Natural killer cell (primary cell): ENCODE measurements at regions not wholly inside any gene's neighbourhood (a gene's known extent, or its start where the extent isn't known, plus 50 kb on each side); places are given as distances from the start of the nearest gene placed in this dataset.

Source experiments
- ATAC-seq, 3 donors: fragments of 150-1000 bp in 2 of 3; fragments of 200-7000 bp in 1 of 3; cut with Tn5 transposase; 1 replicate in 1 of 3; 2 replicates in 2 of 3; pipeline ENCODE4 v1.10.0; 2021; ENCODE audit warnings: mild to moderate bottlenecking in 2 of 3, moderate library complexity in 2 of 3
- DNase-seq, 2 donors: peaks; one replicate each; pipeline versions ENCODE4 v3.0.0 to v3.0.0-alpha.2; 2013 to 2021; ENCODE audit warnings: mixed read lengths in 1 of 2
- H3K27ac ChIP-seq: one replicate; pipeline ENCODE4 v1.5.1; 2013; ENCODE audit warnings: mild to moderate bottlenecking, low read length
- H3K27me3 ChIP-seq: one replicate; pipeline ENCODE4 v1.6.1; 2013; ENCODE audit warnings: low read length; ENCODE audit not compliant: control insufficient read depth, insufficient read depth
- H3K36me3 ChIP-seq: one replicate; pipeline ENCODE4 v1.6.1; 2013; ENCODE audit warnings: low read length; ENCODE audit not compliant: control insufficient read depth, insufficient read depth
- H3K4me1 ChIP-seq: one replicate; pipeline ENCODE4 v1.6.1; 2013; ENCODE audit warnings: low read length; ENCODE audit not compliant: control insufficient read depth, insufficient read depth
- H3K4me3 ChIP-seq: one replicate; pipeline ENCODE4 v1.5.1; 2013; ENCODE audit warnings: low read length
- H3K9me3 ChIP-seq: one replicate; pipeline ENCODE4 v1.6.1; 2013; ENCODE audit warnings: low read length; ENCODE audit not compliant: control insufficient read depth, insufficient read depth
- H3K27ac Mint-ChIP-seq, 2 donors: one replicate each; pipeline ENCODE4 v1.8.0; 2022; ENCODE audit warnings: mild to moderate bottlenecking in 2 of 2, mixed read lengths in 2 of 2, moderate library complexity in 1 of 2
- H3K27me3 Mint-ChIP-seq, 2 donors: one replicate each; pipeline ENCODE4 v1.8.0; 2022; ENCODE audit warnings: low read depth in 2 of 2, mixed read lengths in 2 of 2
- H3K36me3 Mint-ChIP-seq: one replicate; pipeline ENCODE4 v1.8.0; 2022; ENCODE audit warnings: mixed read lengths
- H3K4me1 Mint-ChIP-seq, 2 donors: one replicate each; pipeline ENCODE4 v1.8.0; 2022; ENCODE audit warnings: mixed read lengths in 2 of 2
- H3K4me3 Mint-ChIP-seq: one replicate; pipeline ENCODE4 v1.8.0; 2022; ENCODE audit warnings: mild to moderate bottlenecking, moderate library complexity, mixed read lengths
- H3K9me3 Mint-ChIP-seq, 2 donors: one replicate each; pipeline ENCODE4 v1.8.0; 2022; ENCODE audit warnings: mixed read lengths in 2 of 2
- WGBS: methylation state at CpG from one replicate; pipeline ENCODE4 v1.1.7; 2013; ENCODE audit warnings: missing lambda C conversion rate; ENCODE audit not compliant: insufficient coverage; 5-methylcytosine and 5-hydroxymethylcytosine counted together
- intact Hi-C: fragments of 100-400 bp; cut with micrococcal nuclease; formaldehyde crosslinking; loops from one replicate; pipeline ENCODE4 v1.14.2; 2022
- TF ChIP-seq, protein P1 (sequence below): fragments of 200-600 bp; IDR thresholded peaks from one replicate; pipeline ENCODE4 v1.8.0; 2022; ENCODE audit warnings: antibody characterized with exemption

DNA sequence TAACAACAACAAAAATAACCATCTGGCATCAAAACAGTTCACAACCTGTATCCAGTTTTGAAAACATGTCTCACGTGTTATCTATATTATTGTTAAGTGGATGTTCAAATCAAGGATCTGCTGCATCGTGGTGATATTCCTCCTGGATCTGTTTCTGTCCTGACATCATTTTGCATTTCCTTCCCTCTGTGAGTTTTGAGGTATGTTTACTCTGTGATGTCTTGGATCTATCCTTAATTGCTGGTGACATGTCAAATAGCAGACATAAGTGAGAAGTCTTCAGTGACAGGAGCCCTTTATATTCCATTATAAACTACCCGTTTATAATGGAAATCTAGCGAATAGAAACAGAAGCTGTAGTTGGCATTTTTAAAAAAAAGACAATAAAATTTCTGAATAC lies 381.8 kb upstream of the NOX3 start:
- H3K36me3 ChIP-seq: no peaks in the 10 kb centered on the region
- Mint-ChIP-seq H3K27ac (no peak overlapping the region), H3K4me3 (no peak overlapping the region), H3K4me1 (no peaks in the 10 kb centered on the region), H3K27me3 (no peaks in the 10 kb centered on the region), H3K9me3 (peaks cover 6 to 8% of the 10 kb centered on the region in 2 donors), H3K36me3 (no peaks in the 10 kb centered on the region)
- 95% methylated on average over 4 of the region's 4 CpGs for WGBS
- intact Hi-C loops: no loop called here
- H3K27ac ChIP-seq: no peak overlapping the region
- no peaks in the 10 kb centered on the region for H3K4me1 ChIP-seq
- H3K4me3 ChIP-seq: no peak overlapping the region
- H3K9me3 ChIP-seq: no peaks in the 10 kb centered on the region
- TF ChIP-seq, protein P1, sequence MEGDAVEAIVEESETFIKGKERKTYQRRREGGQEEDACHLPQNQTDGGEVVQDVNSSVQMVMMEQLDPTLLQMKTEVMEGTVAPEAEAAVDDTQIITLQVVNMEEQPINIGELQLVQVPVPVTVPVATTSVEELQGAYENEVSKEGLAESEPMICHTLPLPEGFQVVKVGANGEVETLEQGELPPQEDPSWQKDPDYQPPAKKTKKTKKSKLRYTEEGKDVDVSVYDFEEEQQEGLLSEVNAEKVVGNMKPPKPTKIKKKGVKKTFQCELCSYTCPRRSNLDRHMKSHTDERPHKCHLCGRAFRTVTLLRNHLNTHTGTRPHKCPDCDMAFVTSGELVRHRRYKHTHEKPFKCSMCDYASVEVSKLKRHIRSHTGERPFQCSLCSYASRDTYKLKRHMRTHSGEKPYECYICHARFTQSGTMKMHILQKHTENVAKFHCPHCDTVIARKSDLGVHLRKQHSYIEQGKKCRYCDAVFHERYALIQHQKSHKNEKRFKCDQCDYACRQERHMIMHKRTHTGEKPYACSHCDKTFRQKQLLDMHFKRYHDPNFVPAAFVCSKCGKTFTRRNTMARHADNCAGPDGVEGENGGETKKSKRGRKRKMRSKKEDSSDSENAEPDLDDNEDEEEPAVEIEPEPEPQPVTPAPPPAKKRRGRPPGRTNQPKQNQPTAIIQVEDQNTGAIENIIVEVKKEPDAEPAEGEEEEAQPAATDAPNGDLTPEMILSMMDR: no peak
- ATAC-seq (no peak), DNase-seq (no peak)
- H3K27me3 ChIP-seq: no peaks in the 10 kb centered on the region

DNA sequence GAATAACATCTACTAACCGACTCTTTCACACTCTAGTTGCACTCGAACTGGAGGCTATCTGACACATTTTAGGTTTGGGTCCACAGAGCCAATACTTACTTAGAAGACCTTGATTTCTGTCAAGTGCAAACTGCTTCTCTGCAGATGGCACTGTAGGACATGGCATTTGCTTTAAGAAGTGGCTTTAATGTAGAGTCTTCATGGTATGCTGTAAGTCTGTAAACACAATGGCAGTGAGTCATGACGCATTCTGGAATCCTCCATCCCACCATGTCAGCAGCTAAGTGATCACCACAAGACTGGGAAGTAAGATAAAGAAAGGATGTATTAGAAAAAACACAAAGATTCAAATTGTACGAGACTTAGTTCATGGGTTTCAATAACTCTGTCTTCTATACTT lies 377.0 kb upstream of the NOX3 start:
- intact Hi-C loops: no loop called here
- H3K36me3 ChIP-seq: no peaks in the 10 kb centered on the region
- no peaks in the 10 kb centered on the region for H3K27me3 Mint-ChIP-seq
- H3K27ac ChIP-seq: no peak overlapping the region
- no peak overlapping the region for H3K27ac Mint-ChIP-seq
- no peak overlapping the region for H3K4me3 ChIP-seq
- peaks cover 0 to 2% of the 10 kb centered on the region in 2 donors for H3K9me3 Mint-ChIP-seq
- no peak overlapping the region for H3K4me3 Mint-ChIP-seq
- WGBS: 66% methylated on average over 2 of the region's 4 CpGs
- no peaks in the 10 kb centered on the region for H3K4me1 ChIP-seq
- no peak for DNase-seq
- TF ChIP-seq, protein P1: no peak
- no peaks in the 10 kb centered on the region for H3K9me3 ChIP-seq
- H3K27me3 ChIP-seq: no peaks in the 10 kb centered on the region
- H3K36me3 Mint-ChIP-seq: no peaks in the 10 kb centered on the region
- no peak for ATAC-seq
- no peaks in the 10 kb centered on the region for H3K4me1 Mint-ChIP-seq

DNA sequence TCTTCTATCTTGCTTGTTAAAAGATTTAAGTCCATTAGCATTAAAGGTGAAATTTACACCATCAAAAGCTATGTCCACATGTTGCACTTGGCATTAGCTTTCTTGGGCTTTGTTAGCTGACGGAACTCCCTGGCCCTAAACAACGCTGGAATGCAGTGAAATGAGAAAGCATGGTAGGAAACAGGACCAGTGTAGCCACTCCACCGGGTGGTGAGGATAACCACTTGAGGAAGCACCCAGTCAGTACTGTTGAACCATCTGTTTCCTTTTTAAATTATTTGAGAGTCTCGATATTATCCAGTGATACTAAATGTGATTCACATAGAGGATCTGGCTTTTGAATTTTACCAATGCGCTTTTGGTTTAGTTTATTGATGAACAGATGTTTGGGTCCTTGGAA lies 374.9 kb upstream of the NOX3 start:
- Histone ChIP-seq H3K4me1 (no peaks in the 10 kb centered on the region), H3K27me3 (no peaks in the 10 kb centered on the region), H3K27ac (no peak overlapping the region), H3K9me3 (no peaks in the 10 kb centered on the region), H3K4me3 (no peak overlapping the region), H3K36me3 (no peaks in the 10 kb centered on the region)
- no peaks in the 10 kb centered on the region for H3K27me3 Mint-ChIP-seq
- WGBS: 37% methylated on average over 5 of the region's 5 CpGs
- TF ChIP-seq, protein P1: no peak
- no peaks in the 10 kb centered on the region for H3K4me1 Mint-ChIP-seq
- no peak for DNase-seq
- no peak overlapping the region for H3K27ac Mint-ChIP-seq
- H3K9me3 Mint-ChIP-seq: peaks cover 0 to 2% of the 10 kb centered on the region in 2 donors
- no peak overlapping the region for H3K4me3 Mint-ChIP-seq
- intact Hi-C loops: no loop called here
- ATAC-seq: no peak
- H3K36me3 Mint-ChIP-seq: no peaks in the 10 kb centered on the region

DNA sequence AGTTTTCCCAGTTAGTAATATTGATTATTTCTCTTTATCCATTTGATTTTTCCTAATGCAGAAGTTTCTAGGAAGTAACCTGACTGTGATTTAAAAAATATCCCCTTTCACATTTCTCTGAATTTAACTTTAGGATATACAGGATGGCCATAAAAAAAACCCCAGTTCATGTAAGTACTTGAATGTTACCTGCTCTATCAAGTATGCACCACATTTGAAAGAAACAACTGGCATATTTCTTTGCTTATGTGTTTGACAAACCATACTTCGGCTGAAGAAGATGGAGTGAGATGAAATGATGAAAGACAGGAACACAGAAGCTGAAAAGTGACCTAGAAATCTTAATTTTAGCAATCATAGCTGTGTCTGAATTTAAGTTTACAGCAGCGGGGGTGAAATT lies 374.0 kb upstream of the NOX3 start:
- Histone ChIP-seq H3K9me3 (no peaks in the 10 kb centered on the region), H3K36me3 (no peaks in the 10 kb centered on the region), H3K27me3 (no peaks in the 10 kb centered on the region), H3K27ac (no peak overlapping the region), H3K4me1 (no peaks in the 10 kb centered on the region), H3K4me3 (no peak overlapping the region)
- Mint-ChIP-seq H3K27ac (no peak overlapping the region), H3K4me1 (no peaks in the 10 kb centered on the region), H3K9me3 (peaks cover 0 to 2% of the 10 kb centered on the region in 2 donors), H3K27me3 (no peaks in the 10 kb centered on the region), H3K36me3 (no peaks in the 10 kb centered on the region), H3K4me3 (no peak overlapping the region)
- DNase-seq (no peak), ATAC-seq (no peak)
- TF ChIP-seq, protein P1: no peak
- intact Hi-C loops: no loop called here
- WGBS: 66% methylated on average over 2 of the region's 2 CpGs
